RWPE2 (cell line): ENCODE measurements at regions not wholly inside any gene's neighbourhood (a gene's known extent, or its start where the extent isn't known, plus 50 kb on each side); places are given as distances from the start of the nearest gene placed in this dataset.
A peak's percentile ranks its signal among the peaks of the same experiment; 100 is the strongest.
"Not testable (repeated sequence)": the region's sequence is repeated elsewhere in the genome, so short reads cannot be mapped to it uniquely, and the experiment has no call there.

ENCODE experiments used
- ATAC-seq: fragments of 200-7000 bp; cut with Tn5 transposase; 3 replicates; pipeline ENCODE4 v1.9.1; 2021; ENCODE audit warnings: low read depth
- DNase-seq: peaks from one replicate; pipeline ENCODE4 v3.0.0-alpha.2; 2020; ENCODE audit warnings: low spot score
- H3K27ac ChIP-seq: fragments of 450-650 bp; 2 replicates; pipeline ENCODE4 v1.5.1; 2017; ENCODE audit warnings: mild to moderate bottlenecking; ENCODE audit not compliant: poor library complexity, severe bottlenecking
- H3K27me3 ChIP-seq: fragments of 250-450 bp; sonication (Bioruptor Pico); 2 replicates; pipeline ENCODE4 v1.5.1; 2021; ENCODE audit warnings: mild to moderate bottlenecking, moderate library complexity; ENCODE audit not compliant: insufficient read depth, poor library complexity, severe bottlenecking
- H3K36me3 ChIP-seq: fragments of 250-450 bp; sonication (Bioruptor Pico); 2 replicates; pipeline ENCODE4 v1.5.1; 2020; ENCODE audit warnings: low read depth, mild to moderate bottlenecking, moderate library complexity
- H3K4me1 ChIP-seq: fragments of 250-450 bp; sonication (Bioruptor Pico); 2 replicates; pipeline ENCODE4 v1.5.1; 2021; ENCODE audit warnings: mild to moderate bottlenecking, moderate library complexity; ENCODE audit not compliant: insufficient read depth, poor library complexity, severe bottlenecking
- H3K4me3 ChIP-seq: fragments of 250-450 bp; sonication (Bioruptor Pico); 2 replicates; pipeline ENCODE4 v1.5.1; 2021; ENCODE audit warnings: mild to moderate bottlenecking, moderate library complexity; ENCODE audit not compliant: severe bottlenecking
- H3K9me3 ChIP-seq: fragments of 250-450 bp; sonication (Bioruptor Pico); 2 replicates; pipeline ENCODE4 v1.5.1; 2021; ENCODE audit warnings: mild to moderate bottlenecking, moderate library complexity; ENCODE audit not compliant: severe bottlenecking
- CTCF ChIP-seq: fragments of 450-650 bp; IDR thresholded peaks from one replicate; pipeline ENCODE4 v1.5.1; 2017; ENCODE audit warnings: mild to moderate bottlenecking, moderate library complexity; ENCODE audit not compliant: poor library complexity, severe bottlenecking

DNA sequence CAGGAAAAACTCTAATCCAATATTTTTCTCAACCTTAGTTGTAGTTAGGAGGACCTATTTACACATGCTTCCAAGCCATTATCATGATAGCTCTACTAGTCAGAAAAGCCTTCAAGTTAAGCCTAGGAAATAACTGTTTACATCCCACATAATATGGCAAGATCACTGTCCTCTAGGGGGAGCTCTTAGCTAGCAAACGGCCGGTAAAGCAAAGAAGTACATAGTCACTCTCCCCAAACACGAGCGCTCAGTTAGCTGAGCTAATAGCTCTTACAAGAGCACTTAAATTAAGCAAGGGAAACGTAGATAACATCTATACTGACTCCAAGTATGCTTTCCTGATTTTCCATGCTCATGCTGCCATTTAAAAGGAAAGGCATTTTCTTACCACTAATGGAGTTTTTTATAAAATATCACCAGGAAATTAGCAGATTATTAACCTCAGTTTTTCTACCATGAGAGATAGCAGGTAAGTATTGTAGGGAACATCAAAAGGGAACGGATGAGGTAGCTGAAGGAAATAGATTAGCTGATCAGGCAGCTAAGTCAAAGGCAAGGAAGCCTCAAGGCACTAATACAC lies 100.6 kb upstream of the PABPC3 start:
- no peak overlapping the region for H3K4me3 ChIP-seq
- peak; percentile 86 for TF ChIP-seq CTCF
- no peaks in the 10 kb centered on the region for H3K27me3 ChIP-seq
- DNase-seq (no peak), ATAC-seq (peak; percentile 88)
- no peaks in the 10 kb centered on the region for H3K36me3 ChIP-seq
- H3K27ac ChIP-seq, result no peak overlapping the region
- no peaks in the 10 kb centered on the region for H3K9me3 ChIP-seq
- no peaks in the 10 kb centered on the region for H3K4me1 ChIP-seq

- DNase-seq (no peak), ATAC-seq (no peak)
- H3K4me1 ChIP-seq, result peaks cover 9% of the 10 kb centered on the region
- H3K27ac ChIP-seq, result no peak overlapping the region
- H3K9me3 ChIP-seq, result no peaks in the 10 kb centered on the region
- TF ChIP-seq CTCF, result peak; percentile 82
- no peaks in the 10 kb centered on the region for H3K36me3 ChIP-seq
- no peaks in the 10 kb centered on the region for H3K27me3 ChIP-seq
- H3K4me3 ChIP-seq, result no peak overlapping the region
Observed at GRCh38 chr13:24997367-24997967, 98.5 kb upstream of the PABPC3 start.

- no peak for TF ChIP-seq CTCF
- Histone ChIP-seq H3K4me1 (peaks cover 11% of the 10 kb centered on the region), H3K27ac (no peak overlapping the region), H3K9me3 (no peaks in the 10 kb centered on the region), H3K4me3 (no peak overlapping the region), H3K27me3 (no peaks in the 10 kb centered on the region), H3K36me3 (no peaks in the 10 kb centered on the region)
- ATAC-seq (no peak), DNase-seq (no peak)
Observed at GRCh38 chr13:24998433-24998832, 97.5 kb upstream of the PABPC3 start.

DNA sequence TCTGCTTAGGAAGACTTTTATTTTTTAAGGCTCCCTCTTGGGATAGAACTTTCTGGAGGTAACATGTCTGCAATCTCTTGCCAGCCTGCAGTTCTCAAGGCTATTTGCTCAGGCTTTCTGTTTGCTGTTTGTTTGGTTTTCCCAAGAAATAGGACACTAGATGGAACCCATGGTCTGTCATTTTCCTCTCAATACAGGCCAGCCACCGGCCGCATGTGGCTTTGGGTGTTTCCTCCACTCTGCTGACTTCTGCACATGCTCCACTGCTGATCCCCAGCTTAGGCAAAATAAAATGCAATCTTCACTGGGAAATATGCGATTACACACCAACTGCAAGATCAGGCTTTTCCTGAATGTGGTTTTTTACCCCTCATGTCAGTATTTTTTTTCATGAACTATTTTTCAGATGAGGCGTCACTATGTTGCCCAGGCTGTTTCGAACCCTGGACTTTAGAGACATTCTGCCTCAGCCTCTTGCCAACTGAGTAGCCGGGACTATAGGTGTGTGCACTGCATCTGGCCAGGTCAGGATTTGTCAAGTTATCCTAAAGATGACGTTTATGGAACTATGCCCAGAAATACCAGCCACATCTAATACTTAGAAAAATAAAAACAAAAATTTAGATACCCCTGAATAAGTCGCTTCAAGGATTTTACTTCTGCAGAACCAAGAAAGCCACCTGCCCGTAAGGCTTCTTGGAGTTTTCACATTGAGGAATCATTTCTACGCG lies 94.3 kb upstream of the PABPC3 start:
- DNase-seq (no peak), ATAC-seq (0 out of 3 replicates have a peak, but pooled peaks have one; percentile 13)
- no peaks in the 10 kb centered on the region for H3K9me3 ChIP-seq
- peaks cover 11% of the 10 kb centered on the region for H3K4me1 ChIP-seq
- TF ChIP-seq CTCF, result no peak
- no peaks in the 10 kb centered on the region for H3K27me3 ChIP-seq
- H3K27ac ChIP-seq, result peak overlapping the region; percentile 47
- no peak overlapping the region for H3K4me3 ChIP-seq
- no peaks in the 10 kb centered on the region for H3K36me3 ChIP-seq

DNA sequence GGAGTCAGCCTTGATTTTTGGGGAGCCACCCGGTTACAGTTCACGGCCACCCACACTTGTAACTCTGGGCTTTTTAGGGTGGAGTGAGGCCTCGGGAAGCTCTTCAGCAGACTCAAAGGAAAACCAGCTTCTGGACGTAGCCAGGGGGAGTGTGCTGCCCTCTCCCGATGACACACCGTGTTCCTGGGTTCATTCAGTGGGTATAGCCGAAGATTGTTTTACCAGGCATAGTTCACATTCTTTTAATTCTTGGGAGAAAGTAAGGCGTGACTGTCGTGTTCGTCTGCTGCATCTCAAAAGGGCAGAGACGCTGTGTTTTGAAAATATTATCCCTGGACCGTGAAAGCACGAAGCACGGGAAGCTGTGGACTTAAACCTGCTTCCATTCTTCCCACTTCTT lies 93.6 kb upstream of the PABPC3 start:
- not testable (repeated sequence) for H3K9me3 ChIP-seq, H3K4me3 ChIP-seq, H3K27me3 ChIP-seq, DNase-seq, H3K36me3 ChIP-seq
- Histone ChIP-seq H3K4me1 (peaks cover 11% of the 10 kb centered on the region), H3K27ac (peak overlapping the region; percentile 47)
- peak; percentile 94 for ATAC-seq
- peak; percentile 32 for TF ChIP-seq CTCF

- not testable (repeated sequence) for H3K27ac ChIP-seq, DNase-seq, H3K4me3 ChIP-seq, H3K9me3 ChIP-seq, H3K36me3 ChIP-seq, ATAC-seq, H3K27me3 ChIP-seq
- peaks cover 11% of the 10 kb centered on the region for H3K4me1 ChIP-seq
Observed at GRCh38 chr13:25004489-25004888, 91.4 kb upstream of the PABPC3 start.
